Stimulated activated effector memory CD8-positive, alpha-beta T cell treated with anti-CD3 and anti-CD28 coated beads, Interleukin-12 subunit alpha, Interleukin-12 subunit beta, amount 100 ng/mL, for 72 hours (primary cell): ENCODE measurements at regions not wholly inside any gene's neighbourhood (a gene's known extent, or its start where the extent isn't known, plus 50 kb on each side); places are given as distances from the start of the nearest gene placed in this dataset.

Source experiments
- ATAC-seq: fragments of 150-1000 bp; cut with Tn5 transposase; 2 replicates; pipeline ENCODE4 v1.10.0; 2021
- DNase-seq, 2 donors: peaks; one replicate each; pipeline ENCODE4 v3.0.0; 2021 to 2022; ENCODE audit warnings: low spot score in 2 of 2
- H3K27ac Mint-ChIP-seq: one replicate; pipeline ENCODE4 v1.8.0; 2022; ENCODE audit warnings: mild to moderate bottlenecking, mixed read lengths
- H3K36me3 Mint-ChIP-seq: one replicate; pipeline ENCODE4 v1.8.0; 2022; ENCODE audit warnings: mild to moderate bottlenecking, mixed read lengths
- H3K4me1 Mint-ChIP-seq: one replicate; pipeline ENCODE4 v1.8.0; 2022; ENCODE audit warnings: mixed read lengths
- H3K4me3 Mint-ChIP-seq: one replicate; pipeline ENCODE4 v1.8.0; 2022; ENCODE audit warnings: mild to moderate bottlenecking, mixed read lengths
- H3K9me3 Mint-ChIP-seq: one replicate; pipeline ENCODE4 v1.8.0; 2022; ENCODE audit warnings: mixed read lengths

GRCh38 chr7:69147631-69148030 lies 450.6 kb upstream of the AUTS2 start:
- no peaks in the 10 kb centered on the region for H3K36me3 Mint-ChIP-seq
- ATAC-seq (no peak), DNase-seq (no peak)
- H3K4me1 Mint-ChIP-seq = no peaks in the 10 kb centered on the region
- H3K9me3 Mint-ChIP-seq = peaks cover 5% of the 10 kb centered on the region
- H3K4me3 Mint-ChIP-seq = no peak overlapping the region
- no peak overlapping the region for H3K27ac Mint-ChIP-seq

- Mint-ChIP-seq H3K4me1 (no peaks in the 10 kb centered on the region), H3K27ac (no peak overlapping the region), H3K4me3 (no peak overlapping the region), H3K36me3 (no peaks in the 10 kb centered on the region), H3K9me3 (peaks cover 5% of the 10 kb centered on the region)
- no peak for ATAC-seq
- no peak for DNase-seq
Observed at GRCh38 chr7:69149804-69150782, 448.2 kb upstream of the AUTS2 start.

- no peaks in the 10 kb centered on the region for H3K36me3 Mint-ChIP-seq
- H3K4me1 Mint-ChIP-seq = no peaks in the 10 kb centered on the region
- ATAC-seq (no peak), DNase-seq (no peak)
- H3K9me3 Mint-ChIP-seq = no peaks in the 10 kb centered on the region
- H3K4me3 Mint-ChIP-seq = no peak overlapping the region
- no peak overlapping the region for H3K27ac Mint-ChIP-seq
Observed at GRCh38 chr7:69162326-69162725, 435.9 kb upstream of the AUTS2 start.

- Mint-ChIP-seq H3K36me3 (no peaks in the 10 kb centered on the region), H3K9me3 (no peaks in the 10 kb centered on the region), H3K4me1 (no peaks in the 10 kb centered on the region), H3K4me3 (no peak overlapping the region), H3K27ac (no peak overlapping the region)
- ATAC-seq = no peak
- no peak for DNase-seq
Observed at GRCh38 chr7:69162931-69163670, 435.2 kb upstream of the AUTS2 start.

- Mint-ChIP-seq H3K4me3 (no peak overlapping the region), H3K4me1 (no peaks in the 10 kb centered on the region), H3K9me3 (no peaks in the 10 kb centered on the region), H3K27ac (no peak overlapping the region), H3K36me3 (no peaks in the 10 kb centered on the region)
- ATAC-seq = no peak
- DNase-seq = no peak
Observed at GRCh38 chr7:69166979-69167516, 431.2 kb upstream of the AUTS2 start.

GRCh38 chr7:69169386-69169785 lies 428.9 kb upstream of the AUTS2 start:
- no peaks in the 10 kb centered on the region for H3K9me3 Mint-ChIP-seq
- ATAC-seq (no peak), DNase-seq (no peak)
- no peak overlapping the region for H3K27ac Mint-ChIP-seq
- no peaks in the 10 kb centered on the region for H3K36me3 Mint-ChIP-seq
- no peak overlapping the region for H3K4me3 Mint-ChIP-seq
- no peaks in the 10 kb centered on the region for H3K4me1 Mint-ChIP-seq

GRCh38 chr7:69172357-69173077 lies 425.8 kb upstream of the AUTS2 start:
- DNase-seq = no peak

GRCh38 chr7:69173341-69173740 lies 424.9 kb upstream of the AUTS2 start:
- Mint-ChIP-seq H3K36me3 (no peaks in the 10 kb centered on the region), H3K4me3 (no peak overlapping the region), H3K27ac (no peak overlapping the region), H3K4me1 (no peaks in the 10 kb centered on the region), H3K9me3 (no peaks in the 10 kb centered on the region)
- ATAC-seq (no peak), DNase-seq (no peak)

More at GRCh38 chr7:69172357-69173077, 425.8 kb upstream of the AUTS2 start:
- ATAC-seq = no peak
- H3K4me1 Mint-ChIP-seq = no peaks in the 10 kb centered on the region
- no peak overlapping the region for H3K4me3 Mint-ChIP-seq
- no peaks in the 10 kb centered on the region for H3K36me3 Mint-ChIP-seq
- H3K27ac Mint-ChIP-seq = no peak overlapping the region
- no peaks in the 10 kb centered on the region for H3K9me3 Mint-ChIP-seq

GRCh38 chr7:69173846-69174245 lies 424.4 kb upstream of the AUTS2 start:
- no peaks in the 10 kb centered on the region for H3K4me1 Mint-ChIP-seq
- H3K4me3 Mint-ChIP-seq = no peak overlapping the region
- H3K27ac Mint-ChIP-seq = no peak overlapping the region
- ATAC-seq = no peak
- H3K36me3 Mint-ChIP-seq = no peaks in the 10 kb centered on the region
- no peak for DNase-seq
- H3K9me3 Mint-ChIP-seq = no peaks in the 10 kb centered on the region

GRCh38 chr7:69176841-69177240 lies 421.4 kb upstream of the AUTS2 start:
- no peaks in the 10 kb centered on the region for H3K4me1 Mint-ChIP-seq
- no peak for ATAC-seq
- no peaks in the 10 kb centered on the region for H3K36me3 Mint-ChIP-seq
- H3K27ac Mint-ChIP-seq = no peak overlapping the region
- H3K4me3 Mint-ChIP-seq = no peak overlapping the region
- no peak for DNase-seq
- H3K9me3 Mint-ChIP-seq = no peaks in the 10 kb centered on the region

GRCh38 chr7:69177461-69177861 lies 420.8 kb upstream of the AUTS2 start:
- H3K4me1 Mint-ChIP-seq = no peaks in the 10 kb centered on the region
- ATAC-seq = no peak
- H3K36me3 Mint-ChIP-seq = no peaks in the 10 kb centered on the region
- no peak overlapping the region for H3K27ac Mint-ChIP-seq
- H3K9me3 Mint-ChIP-seq = no peaks in the 10 kb centered on the region
- no peak for DNase-seq
- H3K4me3 Mint-ChIP-seq = no peak overlapping the region

GRCh38 chr7:69177941-69178494 lies 420.3 kb upstream of the AUTS2 start:
- no peak overlapping the region for H3K4me3 Mint-ChIP-seq
- no peak overlapping the region for H3K27ac Mint-ChIP-seq
- ATAC-seq = no peak
- no peaks in the 10 kb centered on the region for H3K4me1 Mint-ChIP-seq
- no peaks in the 10 kb centered on the region for H3K9me3 Mint-ChIP-seq
- no peaks in the 10 kb centered on the region for H3K36me3 Mint-ChIP-seq
- no peak for DNase-seq

GRCh38 chr7:69180662-69181061 lies 417.6 kb upstream of the AUTS2 start:
- H3K27ac Mint-ChIP-seq = no peak overlapping the region
- H3K4me3 Mint-ChIP-seq = no peak overlapping the region
- no peaks in the 10 kb centered on the region for H3K4me1 Mint-ChIP-seq
- H3K36me3 Mint-ChIP-seq = no peaks in the 10 kb centered on the region
- DNase-seq = no peak
- no peak for ATAC-seq
- H3K9me3 Mint-ChIP-seq = no peaks in the 10 kb centered on the region

- no peak overlapping the region for H3K27ac Mint-ChIP-seq
- H3K36me3 Mint-ChIP-seq = no peaks in the 10 kb centered on the region
- no peaks in the 10 kb centered on the region for H3K4me1 Mint-ChIP-seq
- H3K9me3 Mint-ChIP-seq = peaks cover 3% of the 10 kb centered on the region
- DNase-seq (no peak), ATAC-seq (no peak)
- no peak overlapping the region for H3K4me3 Mint-ChIP-seq
Observed at GRCh38 chr7:69182596-69183467, 415.4 kb upstream of the AUTS2 start.
